Urinary bladder (tissue), 3 donors: ENCODE measurements at regions not wholly inside any gene's neighbourhood (a gene's known extent, or its start where the extent isn't known, plus 50 kb on each side); places are given as distances from the start of the nearest gene placed in this dataset.
"Not testable (repeated sequence)": the region's sequence is repeated elsewhere in the genome, so short reads cannot be mapped to it uniquely, and the experiment has no call there.

ENCODE experiments used
- DNase-seq: peaks from one replicate; pipeline ENCODE4 v3.0.0-alpha.2; 2015; ENCODE audit errors: extremely low spot score
- H3K27ac ChIP-seq: one replicate; pipeline ENCODE4 v1.5.1; 2013; ENCODE audit warnings: low read depth, mild to moderate bottlenecking, moderate library complexity
- H3K36me3 ChIP-seq: one replicate; pipeline ENCODE4 v1.6.1; 2013; ENCODE audit warnings: mild to moderate bottlenecking, moderate library complexity; ENCODE audit not compliant: insufficient read depth
- H3K4me1 ChIP-seq: one replicate; pipeline ENCODE4 v1.6.1; 2013; ENCODE audit warnings: mild to moderate bottlenecking, moderate library complexity; ENCODE audit not compliant: insufficient read depth
- H3K4me3 ChIP-seq: one replicate; pipeline ENCODE4 v1.5.1; 2013; ENCODE audit warnings: low read depth, low read length
- WGBS: extraction: QIAGEN DNeasy Blood & Tissue Kit; methylation state at CpG from one replicate; pipeline ENCODE4 v1.1.7; 2013; 5-methylcytosine and 5-hydroxymethylcytosine counted together
- donor health status: healthy with polysubstance abuse.
- donor health status: healthy.

- no peak for DNase-seq
- H3K4me1 ChIP-seq: no peaks in the 10 kb centered on the region
- no peak overlapping the region for H3K4me3 ChIP-seq
- H3K27ac ChIP-seq: no peak overlapping the region
- H3K36me3 ChIP-seq: no peaks in the 10 kb centered on the region
- WGBS: 90% methylated on average over 8 of the region's 8 CpGs
These were observed 85.6 kb downstream of the ASB1 start for GRCh38 chr2:238512247-238512867.

GRCh38 chr2:238513346-238513745 is 86.6 kb downstream of the ASB1 start:
- DNase-seq: no peak
- Histone ChIP-seq H3K36me3 (no peaks in the 10 kb centered on the region), H3K4me1 (no peaks in the 10 kb centered on the region), H3K4me3 (no peak overlapping the region), H3K27ac (no peak overlapping the region)
- WGBS: 42% methylated on average over 3 of the region's 3 CpGs

- H3K4me1 ChIP-seq, H3K27ac ChIP-seq, H3K4me3 ChIP-seq, H3K36me3 ChIP-seq, DNase-seq: not testable (repeated sequence)
- WGBS: 97% methylated on average over 23 of the region's 23 CpGs
These were observed 87.3 kb downstream of the ASB1 start for GRCh38 chr2:238514024-238514423.

- Histone ChIP-seq H3K4me3 (no peak overlapping the region), H3K27ac (no peak overlapping the region), H3K4me1 (no peaks in the 10 kb centered on the region), H3K36me3 (no peaks in the 10 kb centered on the region)
- no peak for DNase-seq
- WGBS: 57% methylated on average over 2 of the region's 2 CpGs
These were observed 88.7 kb downstream of the ASB1 start for GRCh38 chr2:238515377-238515776.

GRCh38 chr2:238517209-238517608 is 90.5 kb downstream of the ASB1 start:
- no peak overlapping the region for H3K27ac ChIP-seq
- 91% methylated on average over 1 of the region's 1 CpG for WGBS
- H3K36me3 ChIP-seq: no peaks in the 10 kb centered on the region
- no peak for DNase-seq
- H3K4me3 ChIP-seq: no peak overlapping the region
- no peaks in the 10 kb centered on the region for H3K4me1 ChIP-seq

GRCh38 chr2:238518172-238518820 is 91.6 kb downstream of the ASB1 start:
- WGBS: 80% methylated on average over 20 of the region's 20 CpGs
- Histone ChIP-seq H3K4me1 (no peaks in the 10 kb centered on the region), H3K36me3 (no peaks in the 10 kb centered on the region), H3K4me3 (no peak overlapping the region), H3K27ac (no peak overlapping the region)
- DNase-seq: no peak

- H3K4me1 ChIP-seq: no peaks in the 10 kb centered on the region
- no peak overlapping the region for H3K4me3 ChIP-seq
- 82% methylated on average over 7 of the region's 7 CpGs for WGBS
- no peak overlapping the region for H3K27ac ChIP-seq
- no peaks in the 10 kb centered on the region for H3K36me3 ChIP-seq
- DNase-seq: no peak
These were observed 92.1 kb downstream of the ASB1 start for GRCh38 chr2:238518821-238519186.

- no peaks in the 10 kb centered on the region for H3K4me1 ChIP-seq
- no peak for DNase-seq
- no peak overlapping the region for H3K4me3 ChIP-seq
- no peak overlapping the region for H3K27ac ChIP-seq
- WGBS: 100% methylated on average over 1 of the region's 1 CpG
- H3K36me3 ChIP-seq: no peaks in the 10 kb centered on the region
These were observed 93.7 kb downstream of the ASB1 start for GRCh38 chr2:238520359-238520886.

- DNase-seq: no peak
- no peaks in the 10 kb centered on the region for H3K36me3 ChIP-seq
- no peak overlapping the region for H3K27ac ChIP-seq
- H3K4me1 ChIP-seq: no peaks in the 10 kb centered on the region
- WGBS: 99% methylated on average over 2 of the region's 2 CpGs
- H3K4me3 ChIP-seq: no peak overlapping the region
These were observed 94.3 kb downstream of the ASB1 start for GRCh38 chr2:238521002-238521401.

GRCh38 chr2:238521870-238522269 is 95.1 kb downstream of the ASB1 start:
- WGBS: 96% methylated on average over 8 of the region's 8 CpGs
- H3K36me3 ChIP-seq: no peaks in the 10 kb centered on the region

GRCh38 chr2:238523158-238524110 is 96.7 kb downstream of the ASB1 start:
- 33% methylated on average over 40 of the region's 40 CpGs for WGBS
- Histone ChIP-seq H3K4me3 (no peak overlapping the region), H3K4me1 (no peaks in the 10 kb centered on the region), H3K36me3 (no peaks in the 10 kb centered on the region), H3K27ac (no peak overlapping the region)
- peak; percentile 40 for DNase-seq

More at GRCh38 chr2:238521870-238522269, 95.1 kb downstream of the ASB1 start:
- no peaks in the 10 kb centered on the region for H3K4me1 ChIP-seq
- H3K27ac ChIP-seq: no peak overlapping the region
- no peak for DNase-seq
- H3K4me3 ChIP-seq: no peak overlapping the region

GRCh38 chr2:238524426-238524983 is 97.8 kb downstream of the ASB1 start:
- no peak overlapping the region for H3K27ac ChIP-seq
- no peak for DNase-seq

GRCh38 chr2:238525990-238526389 is 99.3 kb downstream of the ASB1 start:
- Histone ChIP-seq H3K4me3 (no peak overlapping the region), H3K27ac (no peak overlapping the region), H3K4me1 (no peaks in the 10 kb centered on the region), H3K36me3 (no peaks in the 10 kb centered on the region)
- no peak for DNase-seq
- 78% methylated on average over 7 of the region's 7 CpGs for WGBS

More at GRCh38 chr2:238524426-238524983, 97.8 kb downstream of the ASB1 start:
- Histone ChIP-seq H3K4me1 (no peaks in the 10 kb centered on the region), H3K4me3 (no peak overlapping the region), H3K36me3 (no peaks in the 10 kb centered on the region)
- WGBS: 94% methylated on average over 15 of the region's 15 CpGs
